ENCODE measurements at regions not wholly inside any gene's neighbourhood (a gene's known extent, or its start where the extent isn't known, plus 50 kb on each side); places are given as distances from the start of the nearest gene placed in this dataset.

DNA sequence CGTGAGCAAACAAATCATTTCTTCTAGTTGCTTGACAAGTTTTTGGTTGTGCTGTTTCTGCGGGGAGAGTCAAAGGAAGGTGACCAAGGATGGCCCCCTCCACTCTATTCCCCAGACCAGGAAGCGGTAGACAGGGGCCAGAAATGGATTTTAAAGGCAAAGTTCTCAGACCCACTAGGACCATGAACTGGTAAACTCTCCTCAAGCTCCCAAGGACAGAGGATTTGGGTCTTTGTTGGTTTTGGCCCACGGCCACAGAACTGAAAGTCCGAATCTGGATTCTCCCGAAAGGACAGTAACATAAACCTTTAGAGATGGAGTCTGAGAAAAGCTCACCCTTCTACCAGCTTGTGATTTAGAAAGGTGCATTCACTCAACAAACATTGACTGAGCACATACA is 85.9 kb upstream of the C2CD4B start:
- TF ChIP-seq EZH2phosphoT487 (IDR thresholded peaks at IDR 0.05; ENCODE audit: borderline replicate concordance, low read depth, low read length), result no peak
- TF ChIP-seq, protein P1, sequence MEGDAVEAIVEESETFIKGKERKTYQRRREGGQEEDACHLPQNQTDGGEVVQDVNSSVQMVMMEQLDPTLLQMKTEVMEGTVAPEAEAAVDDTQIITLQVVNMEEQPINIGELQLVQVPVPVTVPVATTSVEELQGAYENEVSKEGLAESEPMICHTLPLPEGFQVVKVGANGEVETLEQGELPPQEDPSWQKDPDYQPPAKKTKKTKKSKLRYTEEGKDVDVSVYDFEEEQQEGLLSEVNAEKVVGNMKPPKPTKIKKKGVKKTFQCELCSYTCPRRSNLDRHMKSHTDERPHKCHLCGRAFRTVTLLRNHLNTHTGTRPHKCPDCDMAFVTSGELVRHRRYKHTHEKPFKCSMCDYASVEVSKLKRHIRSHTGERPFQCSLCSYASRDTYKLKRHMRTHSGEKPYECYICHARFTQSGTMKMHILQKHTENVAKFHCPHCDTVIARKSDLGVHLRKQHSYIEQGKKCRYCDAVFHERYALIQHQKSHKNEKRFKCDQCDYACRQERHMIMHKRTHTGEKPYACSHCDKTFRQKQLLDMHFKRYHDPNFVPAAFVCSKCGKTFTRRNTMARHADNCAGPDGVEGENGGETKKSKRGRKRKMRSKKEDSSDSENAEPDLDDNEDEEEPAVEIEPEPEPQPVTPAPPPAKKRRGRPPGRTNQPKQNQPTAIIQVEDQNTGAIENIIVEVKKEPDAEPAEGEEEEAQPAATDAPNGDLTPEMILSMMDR (conservative IDR thresholded peaks at IDR 0.05; ENCODE audit: low read length), result no peak
